Panc1 (cell line): ENCODE measurements at regions not wholly inside any gene's neighbourhood (a gene's known extent, or its start where the extent isn't known, plus 50 kb on each side); places are given as distances from the start of the nearest gene placed in this dataset.

Experiments used
- ATAC-seq: fragments of 200-7000 bp; cut with Tn5 transposase; 2 replicates; pipeline ENCODE4 v1.9.1; 2020; ENCODE audit warnings: mild to moderate bottlenecking, moderate library complexity
- BruUV-seq: library from RNA; stranded (reverse); fragments of 400-500 nt; replicated peaks from 2 replicates; lab custom pipeline; 2021; lab: Mats Ljungman, UMichigan
- CTCF ChIA-PET: fragments of 300-600 bp; sonication (Branson Sonifier 250); formaldehyde crosslinking; loops from one replicate; lab custom pipeline; 2022; ENCODE audit warnings: antibody characterized with exemption; lab: Charles Lee
- POLR2A ChIA-PET: fragments of 300-600 bp; sonication (Branson Sonifier 250); formaldehyde crosslinking; loops from one replicate; lab custom pipeline; 2022; ENCODE audit warnings: antibody characterized with exemption; lab: Charles Lee
- DNase-seq: peaks from one replicate; pipeline ENCODE4 v3.0.0-alpha.2; 2010; ENCODE audit warnings: low read depth, low spot score
- H3K27ac ChIP-seq: 2 replicates; pipeline ENCODE4 v1.5.1; 2011; ENCODE audit warnings: mild to moderate bottlenecking, low read length, inconsistent platforms
- H3K27me3 ChIP-seq: fragments of 200-500 bp; sonication (Bioruptor generic); 2 replicates; pipeline ENCODE4 v1.6.0; 2014; ENCODE audit warnings: low read length, inconsistent platforms; ENCODE audit not compliant: control insufficient read depth, insufficient read depth
- H3K36me3 ChIP-seq: fragments of 200-500 bp; sonication (Bioruptor generic); 2 replicates; pipeline ENCODE4 v1.5.1; 2014; ENCODE audit warnings: inconsistent platforms, mild to moderate bottlenecking, low read length, moderate library complexity; ENCODE audit not compliant: control insufficient read depth, insufficient read depth
- H3K4me1 ChIP-seq: 2 replicates; pipeline ENCODE4 v1.5.1; 2011; ENCODE audit warnings: inconsistent platforms, mild to moderate bottlenecking, low read length, moderate library complexity; ENCODE audit not compliant: control insufficient read depth, insufficient read depth
- H3K4me3 ChIP-seq, 2 experiments: 2 replicates each; pipeline ENCODE4 v1.5.1; 2011 to 2012; ENCODE audit warnings: low read depth in 2 of 2, low read length in 2 of 2, mild to moderate bottlenecking in 2 of 2, inconsistent platforms in 1 of 2, moderate library complexity in 1 of 2
- H3K9me3 ChIP-seq: fragments of 200-500 bp; sonication (Bioruptor generic); 2 replicates; pipeline ENCODE4 v1.5.1; 2014; ENCODE audit warnings: low read depth, mild to moderate bottlenecking, inconsistent platforms, low read length, moderate library complexity; ENCODE audit not compliant: control insufficient read depth, insufficient read depth
- POLR2AphosphoS5 ChIP-seq: IDR thresholded peaks from 2 replicates; pipeline ENCODE4 v1.6.1; 2012; ENCODE audit warnings: mild to moderate bottlenecking, low read depth, low read length, moderate library complexity
- SIN3A ChIP-seq: IDR thresholded peaks from 2 replicates; pipeline ENCODE4 v1.6.1; 2012; ENCODE audit warnings: low read depth, mild to moderate bottlenecking, low read length, moderate library complexity, borderline replicate concordance; ENCODE audit not compliant: insufficient read depth
- TCF7L2 ChIP-seq: IDR thresholded peaks from 2 replicates; pipeline ENCODE4 v1.6.1; 2011; ENCODE audit warnings: mild to moderate bottlenecking, low read depth, low read length, inconsistent platforms
- in situ Hi-C: cut with HindIII; loops from 2 replicates; pipeline ENCODE4 v1.10.0; 2016; ENCODE audit warnings: low sequenced_read_pairs, low pct_unique_long_range_greater_than_20kb
- intact Hi-C: fragments of 100-400 bp; cut with micrococcal nuclease; formaldehyde crosslinking; loops from one replicate; pipeline ENCODE4 v1.10.0; 2022; ENCODE audit not compliant: unreplicated experiment
- TF ChIP-seq, protein P1 (sequence below), 2 experiments: IDR thresholded peaks; 2 replicates each; pipeline ENCODE4 v1.6.1; 2011 to 2012; ENCODE audit warnings: low read depth in 2 of 2, control low read depth in 1 of 2, low read length in 1 of 2, mild to moderate bottlenecking in 1 of 2, moderate library complexity in 1 of 2; ENCODE audit not compliant: insufficient read depth in 1 of 2
- TF ChIP-seq, protein P2 (sequence below): fragments of 450-650 bp; IDR thresholded peaks from 2 replicates; pipeline ENCODE4 v1.5.1; 2017; ENCODE audit warnings: mild to moderate bottlenecking

- H3K27me3 ChIP-seq, result no peaks in the 10 kb centered on the region
- H3K4me3 ChIP-seq, result no peak overlapping the region
- ATAC-seq, result no peak
- intact Hi-C loops, result no loop called here
- H3K27ac ChIP-seq, result no peak overlapping the region
- no peak for DNase-seq
- POLR2A ChIA-PET, result no interaction called here
- no peak for TF ChIP-seq POLR2AphosphoS5
- no peak for TF ChIP-seq TCF7L2
- TF ChIP-seq, protein P1, sequence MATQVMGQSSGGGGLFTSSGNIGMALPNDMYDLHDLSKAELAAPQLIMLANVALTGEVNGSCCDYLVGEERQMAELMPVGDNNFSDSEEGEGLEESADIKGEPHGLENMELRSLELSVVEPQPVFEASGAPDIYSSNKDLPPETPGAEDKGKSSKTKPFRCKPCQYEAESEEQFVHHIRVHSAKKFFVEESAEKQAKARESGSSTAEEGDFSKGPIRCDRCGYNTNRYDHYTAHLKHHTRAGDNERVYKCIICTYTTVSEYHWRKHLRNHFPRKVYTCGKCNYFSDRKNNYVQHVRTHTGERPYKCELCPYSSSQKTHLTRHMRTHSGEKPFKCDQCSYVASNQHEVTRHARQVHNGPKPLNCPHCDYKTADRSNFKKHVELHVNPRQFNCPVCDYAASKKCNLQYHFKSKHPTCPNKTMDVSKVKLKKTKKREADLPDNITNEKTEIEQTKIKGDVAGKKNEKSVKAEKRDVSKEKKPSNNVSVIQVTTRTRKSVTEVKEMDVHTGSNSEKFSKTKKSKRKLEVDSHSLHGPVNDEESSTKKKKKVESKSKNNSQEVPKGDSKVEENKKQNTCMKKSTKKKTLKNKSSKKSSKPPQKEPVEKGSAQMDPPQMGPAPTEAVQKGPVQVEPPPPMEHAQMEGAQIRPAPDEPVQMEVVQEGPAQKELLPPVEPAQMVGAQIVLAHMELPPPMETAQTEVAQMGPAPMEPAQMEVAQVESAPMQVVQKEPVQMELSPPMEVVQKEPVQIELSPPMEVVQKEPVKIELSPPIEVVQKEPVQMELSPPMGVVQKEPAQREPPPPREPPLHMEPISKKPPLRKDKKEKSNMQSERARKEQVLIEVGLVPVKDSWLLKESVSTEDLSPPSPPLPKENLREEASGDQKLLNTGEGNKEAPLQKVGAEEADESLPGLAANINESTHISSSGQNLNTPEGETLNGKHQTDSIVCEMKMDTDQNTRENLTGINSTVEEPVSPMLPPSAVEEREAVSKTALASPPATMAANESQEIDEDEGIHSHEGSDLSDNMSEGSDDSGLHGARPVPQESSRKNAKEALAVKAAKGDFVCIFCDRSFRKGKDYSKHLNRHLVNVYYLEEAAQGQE (IDR thresholded peaks at IDR 0.05; ENCODE audit: insufficient read depth in 1 of 2, low read depth in 2 of 2, low read length in 1 of 2), result no peak
- no peak for TF ChIP-seq SIN3A
- TF ChIP-seq, protein P2, sequence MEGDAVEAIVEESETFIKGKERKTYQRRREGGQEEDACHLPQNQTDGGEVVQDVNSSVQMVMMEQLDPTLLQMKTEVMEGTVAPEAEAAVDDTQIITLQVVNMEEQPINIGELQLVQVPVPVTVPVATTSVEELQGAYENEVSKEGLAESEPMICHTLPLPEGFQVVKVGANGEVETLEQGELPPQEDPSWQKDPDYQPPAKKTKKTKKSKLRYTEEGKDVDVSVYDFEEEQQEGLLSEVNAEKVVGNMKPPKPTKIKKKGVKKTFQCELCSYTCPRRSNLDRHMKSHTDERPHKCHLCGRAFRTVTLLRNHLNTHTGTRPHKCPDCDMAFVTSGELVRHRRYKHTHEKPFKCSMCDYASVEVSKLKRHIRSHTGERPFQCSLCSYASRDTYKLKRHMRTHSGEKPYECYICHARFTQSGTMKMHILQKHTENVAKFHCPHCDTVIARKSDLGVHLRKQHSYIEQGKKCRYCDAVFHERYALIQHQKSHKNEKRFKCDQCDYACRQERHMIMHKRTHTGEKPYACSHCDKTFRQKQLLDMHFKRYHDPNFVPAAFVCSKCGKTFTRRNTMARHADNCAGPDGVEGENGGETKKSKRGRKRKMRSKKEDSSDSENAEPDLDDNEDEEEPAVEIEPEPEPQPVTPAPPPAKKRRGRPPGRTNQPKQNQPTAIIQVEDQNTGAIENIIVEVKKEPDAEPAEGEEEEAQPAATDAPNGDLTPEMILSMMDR, result no peak
- BruUV-seq, result no TSS peak
- in situ Hi-C loops, result no loop called here
- H3K9me3 ChIP-seq, result no peaks in the 10 kb centered on the region
- CTCF ChIA-PET, result no interaction called here
- no peaks in the 10 kb centered on the region for H3K4me1 ChIP-seq
- no peaks in the 10 kb centered on the region for H3K36me3 ChIP-seq
These were observed 178.0 kb downstream of the TEX13C start for GRCh38 chrX:125497667-125498066.

DNA sequence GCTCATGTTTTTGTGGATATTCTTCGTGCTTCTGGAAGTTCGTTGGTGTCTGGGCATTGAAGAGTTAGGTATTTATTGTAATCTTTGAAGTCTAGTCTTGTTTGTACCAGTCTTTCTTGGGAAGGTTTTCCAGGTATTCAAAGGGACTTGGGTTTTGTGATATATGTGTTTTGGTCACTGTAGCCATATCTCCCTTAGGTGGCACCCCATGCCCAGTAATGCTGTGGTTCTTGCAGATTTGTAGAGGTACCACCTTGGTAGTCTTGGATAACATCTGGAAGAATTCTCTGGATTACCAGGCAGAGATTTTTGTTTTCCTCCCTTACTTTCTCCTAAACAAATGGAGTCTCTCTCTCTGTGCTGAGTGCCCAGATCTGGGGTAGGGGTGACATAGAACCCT is 184.1 kb downstream of the TEX13C start:
- ATAC-seq, result no peak
- ChIA-PET POLR2A (no interaction called here), CTCF (no interaction called here)
- H3K27me3 ChIP-seq, result no peaks in the 10 kb centered on the region
- no peak overlapping the region for H3K4me3 ChIP-seq
- no peak for DNase-seq
- intact Hi-C loops (no loop called here), in situ Hi-C loops (no loop called here)
- no peaks in the 10 kb centered on the region for H3K9me3 ChIP-seq
- H3K27ac ChIP-seq, result no peak overlapping the region
- H3K36me3 ChIP-seq, result no peaks in the 10 kb centered on the region
- no peaks in the 10 kb centered on the region for H3K4me1 ChIP-seq
- TF ChIP-seq SIN3A (no peak), POLR2AphosphoS5 (no peak), TCF7L2 (no peak)
- TF ChIP-seq, protein P1 (IDR thresholded peaks at IDR 0.05; ENCODE audit: insufficient read depth in 1 of 2, low read depth in 2 of 2, low read length in 1 of 2), result no peak
- TF ChIP-seq, protein P2, result no peak
- BruUV-seq, result no TSS peak
